ENCODE measurements at regions not wholly inside any gene's neighbourhood (a gene's known extent, or its start where the extent isn't known, plus 50 kb on each side); places are given as distances from the start of the nearest gene placed in this dataset.

DNA sequence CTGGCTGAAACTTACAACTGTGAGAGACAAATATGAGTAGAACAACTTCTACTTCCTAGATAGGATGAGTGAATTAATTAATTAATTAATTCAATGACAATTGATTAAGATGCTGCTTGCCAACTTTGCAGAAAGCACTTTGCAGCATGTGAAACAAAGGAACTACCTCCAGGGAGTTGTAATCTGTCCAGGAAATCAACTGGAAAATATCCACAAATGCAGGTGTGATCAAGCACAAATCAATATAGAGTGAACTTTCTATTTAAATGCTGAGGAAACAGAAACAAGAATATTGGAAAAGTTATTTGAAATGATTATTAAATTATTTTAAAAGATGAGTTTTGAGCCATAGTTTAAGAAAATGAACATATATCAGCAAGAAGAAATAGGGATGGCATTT lies 163.9 kb upstream of the ARID2 start:
- TF ChIP-seq, protein P1, sequence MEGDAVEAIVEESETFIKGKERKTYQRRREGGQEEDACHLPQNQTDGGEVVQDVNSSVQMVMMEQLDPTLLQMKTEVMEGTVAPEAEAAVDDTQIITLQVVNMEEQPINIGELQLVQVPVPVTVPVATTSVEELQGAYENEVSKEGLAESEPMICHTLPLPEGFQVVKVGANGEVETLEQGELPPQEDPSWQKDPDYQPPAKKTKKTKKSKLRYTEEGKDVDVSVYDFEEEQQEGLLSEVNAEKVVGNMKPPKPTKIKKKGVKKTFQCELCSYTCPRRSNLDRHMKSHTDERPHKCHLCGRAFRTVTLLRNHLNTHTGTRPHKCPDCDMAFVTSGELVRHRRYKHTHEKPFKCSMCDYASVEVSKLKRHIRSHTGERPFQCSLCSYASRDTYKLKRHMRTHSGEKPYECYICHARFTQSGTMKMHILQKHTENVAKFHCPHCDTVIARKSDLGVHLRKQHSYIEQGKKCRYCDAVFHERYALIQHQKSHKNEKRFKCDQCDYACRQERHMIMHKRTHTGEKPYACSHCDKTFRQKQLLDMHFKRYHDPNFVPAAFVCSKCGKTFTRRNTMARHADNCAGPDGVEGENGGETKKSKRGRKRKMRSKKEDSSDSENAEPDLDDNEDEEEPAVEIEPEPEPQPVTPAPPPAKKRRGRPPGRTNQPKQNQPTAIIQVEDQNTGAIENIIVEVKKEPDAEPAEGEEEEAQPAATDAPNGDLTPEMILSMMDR (IDR thresholded peaks at IDR 0.05): no peak
- TF ChIP-seq POLR2AphosphoS5 (IDR thresholded peaks at IDR 0.05) (no peak), POLR2A (IDR thresholded peaks at IDR 0.05) (no peak), EP300 (IDR thresholded peaks at IDR 0.05) (no peak)

All from suprapubic skin (tissue), 4 donors.